GM21717 (cell line): ENCODE measurements at regions not wholly inside any gene's neighbourhood (a gene's known extent, or its start where the extent isn't known, plus 50 kb on each side); places are given as distances from the start of the nearest gene placed in this dataset.
"Not testable (repeated sequence)": the region's sequence is repeated elsewhere in the genome, so short reads cannot be mapped to it uniquely, and the experiment has no call there.

Experiments
- ATAC-seq: cut with Tn5 transposase; IDR thresholded peaks from one replicate; pipeline ENCODE4 v1.9.1; 2021; ENCODE audit warnings: mild to moderate bottlenecking, moderate library complexity; ENCODE audit not compliant: unreplicated experiment

GRCh38 chr19:27858981-27859581, 1353.9 kb downstream of the UQCRFS1 start:
- no peak for ATAC-seq

- not testable (repeated sequence) for ATAC-seq
Measured at GRCh38 chr19:27852931-27853330, 1360.0 kb downstream of the UQCRFS1 start.

GRCh38 chr19:27851543-27852060, 1361.3 kb downstream of the UQCRFS1 start:
- ATAC-seq = no peak

- no peak for ATAC-seq
Measured at GRCh38 chr19:27851002-27851481, 1361.9 kb downstream of the UQCRFS1 start.

- no peak for ATAC-seq
Measured at GRCh38 chr19:27846944-27847343, 1366.0 kb downstream of the UQCRFS1 start.

- no peak for ATAC-seq
Measured at GRCh38 chr19:27844261-27844660, 1368.7 kb downstream of the UQCRFS1 start.

- ATAC-seq = no peak
Measured at GRCh38 chr19:27843861-27844260, 1369.1 kb downstream of the UQCRFS1 start.

- ATAC-seq = no peak
Measured at GRCh38 chr19:27833031-27833430, 1379.9 kb downstream of the UQCRFS1 start.

- no peak for ATAC-seq
Measured at GRCh38 chr19:27828829-27829228, 1384.1 kb downstream of the UQCRFS1 start.

GRCh38 chr19:27824108-27824507, 1388.8 kb downstream of the UQCRFS1 start:
- ATAC-seq = no peak

GRCh38 chr19:27822336-27822735, 1390.6 kb downstream of the UQCRFS1 start:
- ATAC-seq = no peak

GRCh38 chr19:27821418-27822018, 1391.4 kb downstream of the UQCRFS1 start:
- no peak for ATAC-seq

- no peak for ATAC-seq
Measured at GRCh38 chr19:27815985-27816384, 1397.0 kb downstream of the UQCRFS1 start.

- not testable (repeated sequence) for ATAC-seq
Measured at GRCh38 chr19:27814834-27815233, 1398.1 kb downstream of the UQCRFS1 start.

- ATAC-seq = not testable (repeated sequence)
Measured at GRCh38 chr19:27814274-27814673, 1398.7 kb downstream of the UQCRFS1 start.

- no peak for ATAC-seq
Measured at GRCh38 chr19:27806471-27807070, 1406.4 kb downstream of the UQCRFS1 start.

GRCh38 chr19:27805848-27806247, 1407.1 kb downstream of the UQCRFS1 start:
- no peak for ATAC-seq

- not testable (repeated sequence) for ATAC-seq
Measured at GRCh38 chr19:27802293-27802692, 1410.7 kb downstream of the UQCRFS1 start.

- ATAC-seq = no peak
Measured at GRCh38 chr19:27796540-27796939, 1416.4 kb downstream of the UQCRFS1 start.

GRCh38 chr19:27796073-27796472, 1416.9 kb downstream of the UQCRFS1 start:
- no peak for ATAC-seq

- no peak for ATAC-seq
Measured at GRCh38 chr19:27795369-27795768, 1417.6 kb downstream of the UQCRFS1 start.

- ATAC-seq = peak; percentile 9
Measured at GRCh38 chr19:27794494-27795042, 1418.4 kb downstream of the UQCRFS1 start.
